B cell (primary cell): ENCODE measurements at regions not wholly inside any gene's neighbourhood (a gene's known extent, or its start where the extent isn't known, plus 50 kb on each side); places are given as distances from the start of the nearest gene placed in this dataset.

Experiments used
- ATAC-seq: fragments of 200-7000 bp; cut with Tn5 transposase; one replicate; pipeline ENCODE4 v1.10.0; 2021; ENCODE audit warnings: low read depth, mild to moderate bottlenecking, moderate number of reproducible peaks, moderate library complexity
- CTCF ChIA-PET: fragments of 350-600 bp; sonication (Branson Sonifier 250); formaldehyde crosslinking; loops from one replicate; lab custom pipeline; 2021; ENCODE audit warnings: antibody characterized with exemption, inconsistent platforms; lab: Charles Lee
- POLR2A ChIA-PET: fragments of 350-600 bp; sonication (Branson Sonifier 250); formaldehyde crosslinking; loops from one replicate; lab custom pipeline; 2021; ENCODE audit warnings: antibody characterized with exemption; lab: Charles Lee
- DNase-seq: peaks from one replicate; pipeline ENCODE4 v3.0.0; 2013
- H2AFZ ChIP-seq: 2 replicates; pipeline ENCODE4 v1.6.1; 2012; ENCODE audit warnings: mild to moderate bottlenecking, low read depth, low read length; ENCODE audit not compliant: insufficient read depth, poor library complexity, severe bottlenecking
- H3K27ac ChIP-seq, 2 donors: 1 replicate in 1 of 2; 2 replicates in 1 of 2; pipeline ENCODE4 v1.5.1; 2012 to 2013; ENCODE audit warnings: low read length in 2 of 2, mild to moderate bottlenecking in 2 of 2, moderate library complexity in 1 of 2
- H3K27me3 ChIP-seq, 4 experiments: fragments of 200-600 bp in 1 of 4; sonication (generic) in 1 of 4; replicated peaks in 1 of 4; 1 replicate in 2 of 4; 2 replicates in 2 of 4; pipeline versions ENCODE4 v1.6.1 to v1.7.0; 2013 to 2016; ENCODE audit warnings: low read length in 3 of 4, mild to moderate bottlenecking in 2 of 4, mixed read lengths in 1 of 4, moderate library complexity in 1 of 4; ENCODE audit not compliant: insufficient read depth in 4 of 4, control insufficient read depth in 3 of 4; ENCODE audit errors: control extremely low read depth in 1 of 4
- H3K36me3 ChIP-seq, 2 experiments: replicated peaks in 1 of 2; 1 replicate in 1 of 2; 2 replicates in 1 of 2; pipeline versions ENCODE4 v1.6.1 to v1.7.1; 2013; ENCODE audit warnings: low read length in 1 of 2; ENCODE audit not compliant: insufficient read depth in 2 of 2, control insufficient read depth in 1 of 2; ENCODE audit errors: control extremely low read depth in 1 of 2, extremely low read depth in 1 of 2
- H3K4me1 ChIP-seq, 2 donors: fragments of 200-600 bp in 1 of 2; sonication (generic) in 1 of 2; 1 replicate in 1 of 2; 2 replicates in 1 of 2; pipeline versions ENCODE4 v1.5.1 to v1.6.1; 2013 to 2017; ENCODE audit warnings: low read length in 2 of 2; ENCODE audit not compliant: control insufficient read depth in 2 of 2, insufficient read depth in 2 of 2
- H3K4me2 ChIP-seq: replicated peaks from 2 replicates; pipeline ENCODE3; 2012; ENCODE audit warnings: mild to moderate bottlenecking, low read depth, low read length; ENCODE audit not compliant: poor library complexity, severe bottlenecking
- H3K4me3 ChIP-seq, 5 experiments: fragments of 200-600 bp in 1 of 5; sonication (generic) in 1 of 5; 1 replicate in 3 of 5; 2 replicates in 2 of 5; pipeline versions ENCODE4 v1.5.1 to v1.7.0; 2011 to 2016; ENCODE audit warnings: low read length in 4 of 5, mild to moderate bottlenecking in 4 of 5, low read depth in 2 of 5, control low read depth in 1 of 5, moderate library complexity in 1 of 5; ENCODE audit not compliant: insufficient read depth in 1 of 5; ENCODE audit errors: control extremely low read depth in 1 of 5, extremely low read depth in 1 of 5
- H3K79me2 ChIP-seq: fragments of 200-600 bp; sonication (generic); one replicate; pipeline ENCODE4 v1.6.0; 2016; ENCODE audit warnings: low read length; ENCODE audit not compliant: control insufficient read depth, insufficient read depth
- H3K9ac ChIP-seq: fragments of 200-600 bp; sonication (generic); 2 replicates; pipeline ENCODE4 v1.6.1; 2017; ENCODE audit warnings: mild to moderate bottlenecking, low read length, moderate library complexity
- H3K9me3 ChIP-seq, 3 donors: one replicate each; pipeline versions ENCODE4 v1.6.1 to v1.7.1; 2013; ENCODE audit warnings: low read length in 2 of 3; ENCODE audit not compliant: control insufficient read depth in 2 of 3, insufficient read depth in 1 of 3; ENCODE audit errors: control extremely low read depth in 1 of 3
- H4K20me1 ChIP-seq: 2 replicates; pipeline ENCODE4 v1.6.0; 2012; ENCODE audit warnings: mild to moderate bottlenecking, low read length; ENCODE audit not compliant: insufficient read depth, control insufficient read depth, poor library complexity, severe bottlenecking
- H3K27ac Mint-ChIP-seq: one replicate; pipeline ENCODE4 v1.8.0; 2021; ENCODE audit warnings: mixed read lengths
- H3K27me3 Mint-ChIP-seq: one replicate; pipeline ENCODE4 v1.8.0; 2021; ENCODE audit warnings: mixed read lengths
- H3K4me1 Mint-ChIP-seq: one replicate; pipeline ENCODE4 v1.8.0; 2021; ENCODE audit warnings: mixed read lengths
- H3K4me3 Mint-ChIP-seq: one replicate; pipeline ENCODE4 v1.8.0; 2021; ENCODE audit warnings: mixed read lengths
- H3K9me3 Mint-ChIP-seq: one replicate; pipeline ENCODE4 v1.8.0; 2022; ENCODE audit warnings: mixed read lengths; ENCODE audit not compliant: insufficient read depth
- EZH2 ChIP-seq: IDR thresholded peaks from 2 replicates; pipeline ENCODE4 v1.6.1; 2012; ENCODE audit warnings: borderline replicate concordance, low read depth, mild to moderate bottlenecking, moderate library complexity, low read length; ENCODE audit not compliant: insufficient read depth, poor library complexity, severe bottlenecking
- WGBS: methylation state at CpG from one replicate; pipeline ENCODE4 v1.1.5; 2013; ENCODE audit warnings: missing lambda C conversion rate; ENCODE audit not compliant: insufficient coverage; 5-methylcytosine and 5-hydroxymethylcytosine counted together
- intact Hi-C: fragments of 100-400 bp; cut with micrococcal nuclease; formaldehyde crosslinking; loops from one replicate; pipeline ENCODE4 v1.10.0; 2022
- TF ChIP-seq, protein P1 (sequence below): fragments of 200-600 bp; IDR thresholded peaks from one replicate; pipeline ENCODE4 v1.8.0; 2022; ENCODE audit warnings: antibody characterized with exemption, mild to moderate bottlenecking

DNA sequence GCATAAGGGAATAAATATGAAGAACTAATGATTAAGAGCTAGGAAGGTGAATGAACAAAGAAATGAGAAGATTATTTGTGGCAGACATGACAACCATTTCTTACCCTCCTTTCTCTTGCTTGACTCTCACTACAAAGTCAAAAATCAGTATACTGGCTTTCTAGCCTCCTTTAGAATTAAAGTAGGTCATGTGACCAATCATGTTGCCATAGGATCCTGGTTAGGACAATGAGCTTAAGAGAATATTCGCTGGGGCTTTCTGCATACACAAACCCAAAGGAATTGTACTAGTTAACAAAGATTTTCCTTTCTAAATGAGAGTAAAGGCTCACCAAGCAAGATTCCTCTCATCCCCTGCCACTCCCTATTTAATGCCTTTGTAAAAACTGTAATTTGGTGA, 76.0 kb upstream of the ID4 start:
- intact Hi-C loops, result no loop called here
- no peak overlapping the region for H3K4me3 ChIP-seq
- WGBS, result no CpG with 5 or more reads among the region's 1 CpG
- H3K9me3 ChIP-seq, result peaks cover 0 to 2% (median 0%) of the 10 kb centered on the region in 3 donors
- ATAC-seq (no peak), DNase-seq (no peak)
- ChIA-PET POLR2A (no interaction called here), CTCF (no interaction called here)
- H3K4me1 Mint-ChIP-seq, result no peaks in the 10 kb centered on the region
- no peak overlapping the region for H3K4me3 Mint-ChIP-seq
- H3K27me3 ChIP-seq, result no peaks in the 10 kb centered on the region
- H3K4me1 ChIP-seq, result no peaks in the 10 kb centered on the region
- H3K4me2 ChIP-seq, result no peak overlapping the region
- no peaks in the 10 kb centered on the region for H3K79me2 ChIP-seq
- H2AFZ ChIP-seq, result no peak overlapping the region
- no peaks in the 10 kb centered on the region for H3K36me3 ChIP-seq
- no peaks in the 10 kb centered on the region for H3K27me3 Mint-ChIP-seq
- no peak overlapping the region for H3K9ac ChIP-seq
- no peak overlapping the region for H3K27ac Mint-ChIP-seq
- H3K27ac ChIP-seq, result no peak overlapping the region
- TF ChIP-seq EZH2, result no peak
- TF ChIP-seq, protein P1, sequence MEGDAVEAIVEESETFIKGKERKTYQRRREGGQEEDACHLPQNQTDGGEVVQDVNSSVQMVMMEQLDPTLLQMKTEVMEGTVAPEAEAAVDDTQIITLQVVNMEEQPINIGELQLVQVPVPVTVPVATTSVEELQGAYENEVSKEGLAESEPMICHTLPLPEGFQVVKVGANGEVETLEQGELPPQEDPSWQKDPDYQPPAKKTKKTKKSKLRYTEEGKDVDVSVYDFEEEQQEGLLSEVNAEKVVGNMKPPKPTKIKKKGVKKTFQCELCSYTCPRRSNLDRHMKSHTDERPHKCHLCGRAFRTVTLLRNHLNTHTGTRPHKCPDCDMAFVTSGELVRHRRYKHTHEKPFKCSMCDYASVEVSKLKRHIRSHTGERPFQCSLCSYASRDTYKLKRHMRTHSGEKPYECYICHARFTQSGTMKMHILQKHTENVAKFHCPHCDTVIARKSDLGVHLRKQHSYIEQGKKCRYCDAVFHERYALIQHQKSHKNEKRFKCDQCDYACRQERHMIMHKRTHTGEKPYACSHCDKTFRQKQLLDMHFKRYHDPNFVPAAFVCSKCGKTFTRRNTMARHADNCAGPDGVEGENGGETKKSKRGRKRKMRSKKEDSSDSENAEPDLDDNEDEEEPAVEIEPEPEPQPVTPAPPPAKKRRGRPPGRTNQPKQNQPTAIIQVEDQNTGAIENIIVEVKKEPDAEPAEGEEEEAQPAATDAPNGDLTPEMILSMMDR, result no peak
- no peaks in the 10 kb centered on the region for H4K20me1 ChIP-seq
- peaks cover 3% of the 10 kb centered on the region for H3K9me3 Mint-ChIP-seq

DNA sequence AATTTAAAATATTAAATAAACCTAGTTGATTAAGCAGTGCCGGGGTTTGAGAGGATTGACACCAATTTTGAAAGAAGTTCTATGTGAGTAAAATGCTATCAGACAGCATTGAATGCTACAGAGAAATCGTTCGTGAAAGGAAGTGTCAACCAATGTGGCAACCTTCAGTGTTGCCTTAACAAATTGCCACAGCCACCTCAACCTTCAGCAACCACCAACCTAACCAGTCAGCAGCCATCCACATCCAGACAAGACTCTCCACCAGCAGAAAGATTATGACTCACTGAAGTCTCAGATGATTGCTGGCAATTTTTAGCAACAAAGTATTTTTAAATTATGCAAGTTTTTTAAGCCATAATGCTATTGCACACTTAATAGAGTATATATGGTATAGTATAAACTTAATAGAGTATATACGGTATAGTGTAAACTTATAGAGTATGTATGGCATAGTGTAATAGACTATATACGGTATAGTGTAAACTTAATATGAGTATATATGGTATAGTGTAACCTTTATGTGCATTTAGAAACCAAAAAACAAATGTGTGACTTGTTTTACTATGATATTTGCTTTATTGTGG, 65.3 kb upstream of the ID4 start:
- TF ChIP-seq, protein P1, result no peak
- TF ChIP-seq EZH2, result no peak
- H3K79me2 ChIP-seq, result no peaks in the 10 kb centered on the region
- no peaks in the 10 kb centered on the region for H3K27me3 ChIP-seq
- ChIA-PET POLR2A (no interaction called here), CTCF (no interaction called here)
- H3K27ac ChIP-seq, result no peak overlapping the region
- DNase-seq (no peak), ATAC-seq (no peak)
- no peaks in the 10 kb centered on the region for H4K20me1 ChIP-seq
- Mint-ChIP-seq H3K27ac (no peak overlapping the region), H3K4me3 (no peak overlapping the region), H3K9me3 (peaks cover 2% of the 10 kb centered on the region), H3K27me3 (no peaks in the 10 kb centered on the region), H3K4me1 (no peaks in the 10 kb centered on the region)
- H3K9ac ChIP-seq, result no peak overlapping the region
- no peaks in the 10 kb centered on the region for H3K36me3 ChIP-seq
- H3K9me3 ChIP-seq, result peaks cover 0 to 9% (median 0%) of the 10 kb centered on the region in 3 donors
- 100% methylated on average over 1 of the region's 5 CpGs for WGBS
- intact Hi-C loops, result no loop called here
- no peak overlapping the region for H3K4me3 ChIP-seq
- no peaks in the 10 kb centered on the region for H3K4me1 ChIP-seq
- H3K4me2 ChIP-seq, result no peak overlapping the region
- H2AFZ ChIP-seq, result no peak overlapping the region
